ENCODE measurements at regions not wholly inside any gene's neighbourhood (a gene's known extent, or its start where the extent isn't known, plus 50 kb on each side); places are given as distances from the start of the nearest gene placed in this dataset.
"Not testable (repeated sequence)": the region's sequence is repeated elsewhere in the genome, so short reads cannot be mapped to it uniquely, and the experiment has no call there.

DNA sequence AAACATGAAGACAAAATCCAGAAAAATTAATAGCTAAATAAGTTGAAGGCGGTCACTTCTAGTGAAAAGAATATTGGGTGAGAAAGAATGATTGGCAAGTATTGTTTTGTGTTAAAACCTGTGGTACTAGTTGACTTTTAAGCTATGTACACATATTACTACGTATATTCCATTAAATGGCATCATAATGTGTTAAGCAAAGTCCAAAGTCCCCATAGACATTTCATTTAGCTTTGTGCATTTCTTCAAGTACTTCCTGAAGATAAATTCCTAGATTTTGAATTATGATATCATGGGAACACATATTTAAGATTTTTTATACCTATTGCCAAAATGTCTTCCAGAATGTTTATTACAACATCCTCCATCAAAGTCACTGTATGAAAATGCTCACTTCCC, 272.7 kb upstream of the IRAK1BP1 start:
- no peak for DNase-seq

DNA sequence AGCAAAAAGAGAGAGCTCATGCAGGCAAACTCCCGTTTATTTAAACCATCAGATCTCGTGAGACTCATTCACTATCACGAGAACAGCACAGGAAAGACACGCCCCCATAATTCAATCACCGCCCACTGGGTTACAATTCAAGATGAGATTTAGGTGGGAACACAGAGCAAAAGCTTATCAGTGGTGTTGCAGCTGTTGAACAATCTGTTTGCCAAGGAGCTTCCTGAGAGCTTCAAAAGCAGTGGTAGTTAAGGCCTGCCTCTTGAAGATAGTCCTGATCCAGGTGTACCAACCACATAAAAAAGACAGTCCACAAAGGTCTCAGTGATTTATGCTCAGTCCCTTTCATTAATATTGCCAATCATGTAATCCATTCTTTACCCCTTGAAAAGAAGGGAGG, 269.4 kb upstream of the IRAK1BP1 start:
- no peak for DNase-seq

DNA sequence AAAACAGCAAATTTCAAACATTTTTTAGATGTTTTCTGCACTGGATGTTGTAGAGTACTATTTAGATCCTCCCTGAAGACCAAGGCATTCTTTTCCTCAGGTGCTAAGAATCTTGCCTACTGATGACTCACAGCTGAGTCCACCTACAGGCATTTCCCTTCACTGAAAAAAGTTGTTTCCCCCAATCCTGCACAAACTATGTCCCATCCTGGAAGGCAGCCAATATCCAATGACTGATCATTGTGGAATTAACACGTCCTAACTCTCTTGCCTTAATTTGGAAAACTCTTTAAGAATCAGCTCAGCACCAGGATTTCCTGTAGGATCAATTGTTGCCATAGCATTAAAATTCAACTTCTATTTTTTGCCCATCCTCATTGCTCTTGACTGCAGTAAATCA, 268.4 kb upstream of the IRAK1BP1 start:
- no peak for DNase-seq

DNA sequence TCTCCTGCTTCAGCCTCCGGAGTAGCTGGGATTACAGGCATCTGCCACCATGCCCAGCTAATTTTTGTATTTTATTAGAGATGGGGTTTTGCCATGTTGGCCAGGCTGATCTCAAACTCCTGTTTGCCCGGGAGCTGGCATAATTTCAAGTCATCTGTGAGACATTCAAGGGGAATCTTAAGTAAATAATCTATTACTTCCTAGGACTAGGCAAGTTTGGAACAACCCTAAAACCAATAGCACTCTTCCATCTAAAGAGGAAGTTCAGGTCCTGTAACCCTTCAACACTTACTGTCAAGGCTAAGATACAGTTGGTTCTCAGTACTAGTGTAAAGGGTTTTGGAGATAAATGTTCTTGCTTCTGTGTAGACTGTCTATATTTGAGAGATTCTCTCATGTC, 267.8 kb upstream of the IRAK1BP1 start:
- DNase-seq = no peak

DNA sequence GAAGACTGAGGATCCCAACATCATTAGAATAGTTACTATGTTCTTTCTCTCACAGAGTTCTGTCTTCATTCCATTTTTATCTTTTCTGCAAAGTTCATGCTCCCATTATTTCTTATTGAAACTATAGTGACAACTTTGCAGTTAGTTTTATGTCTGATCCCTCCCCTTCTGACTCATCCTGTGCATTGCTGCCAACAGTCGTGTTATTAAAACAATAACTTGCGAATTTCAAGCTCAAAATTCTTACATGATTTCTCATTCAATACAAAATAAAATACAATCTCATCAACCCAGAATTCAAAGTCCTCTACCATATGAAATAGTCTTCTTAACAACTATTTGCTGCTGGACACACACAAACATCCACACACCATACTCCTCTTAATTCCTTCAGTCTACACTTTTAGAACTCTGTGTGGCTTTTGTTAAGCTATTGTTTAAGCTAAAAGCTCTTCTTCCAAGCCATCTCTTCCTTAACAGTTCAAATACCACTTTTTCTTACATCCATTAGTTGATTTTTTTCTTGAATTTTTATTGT, 261.4 kb upstream of the IRAK1BP1 start:
- no peak for DNase-seq

DNA sequence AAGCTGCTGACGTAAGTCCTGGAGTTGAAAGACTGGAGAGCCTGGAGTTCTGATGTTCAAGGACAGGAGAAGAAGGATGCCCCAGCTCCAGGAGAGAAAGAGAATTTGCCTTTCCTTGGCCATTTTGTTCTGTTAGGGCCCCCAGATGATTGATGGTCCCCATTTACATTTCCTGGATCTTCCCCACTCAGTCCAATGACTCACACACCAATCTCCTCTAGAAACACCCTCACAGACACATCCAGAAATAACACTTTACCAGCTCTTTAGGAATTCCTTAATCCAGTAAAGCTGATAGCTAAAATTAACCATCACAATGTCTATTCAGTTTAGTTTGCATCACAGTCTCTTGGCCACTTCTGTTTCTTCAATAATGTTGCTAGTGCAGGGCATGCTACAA, 260.2 kb upstream of the IRAK1BP1 start:
- no peak for DNase-seq

DNA sequence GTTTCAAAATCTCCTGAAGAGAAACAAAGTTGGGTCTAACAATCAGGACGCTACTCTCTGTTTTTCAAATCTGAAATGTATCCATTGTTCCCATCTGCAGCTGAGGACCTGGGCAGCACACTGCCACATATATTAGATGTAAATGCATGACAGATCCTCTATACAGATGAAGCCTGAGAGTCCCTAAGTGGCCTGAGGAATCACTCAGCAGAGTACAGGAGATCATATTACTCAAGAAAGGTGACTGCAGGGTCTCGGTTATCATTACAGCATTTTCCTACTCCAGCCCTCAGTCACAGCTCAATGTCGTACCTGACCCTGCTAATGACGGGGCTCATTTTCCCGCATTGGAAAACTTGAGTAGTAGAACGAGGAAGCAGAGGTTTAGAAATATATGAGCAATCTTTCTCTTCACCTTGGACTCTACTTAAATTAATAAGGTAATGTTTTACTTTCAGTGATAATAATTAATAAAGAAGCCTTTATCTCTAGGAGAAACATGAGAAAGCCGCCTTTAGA, 256.2 kb upstream of the IRAK1BP1 start:
- peak; percentile 26 for DNase-seq

DNA sequence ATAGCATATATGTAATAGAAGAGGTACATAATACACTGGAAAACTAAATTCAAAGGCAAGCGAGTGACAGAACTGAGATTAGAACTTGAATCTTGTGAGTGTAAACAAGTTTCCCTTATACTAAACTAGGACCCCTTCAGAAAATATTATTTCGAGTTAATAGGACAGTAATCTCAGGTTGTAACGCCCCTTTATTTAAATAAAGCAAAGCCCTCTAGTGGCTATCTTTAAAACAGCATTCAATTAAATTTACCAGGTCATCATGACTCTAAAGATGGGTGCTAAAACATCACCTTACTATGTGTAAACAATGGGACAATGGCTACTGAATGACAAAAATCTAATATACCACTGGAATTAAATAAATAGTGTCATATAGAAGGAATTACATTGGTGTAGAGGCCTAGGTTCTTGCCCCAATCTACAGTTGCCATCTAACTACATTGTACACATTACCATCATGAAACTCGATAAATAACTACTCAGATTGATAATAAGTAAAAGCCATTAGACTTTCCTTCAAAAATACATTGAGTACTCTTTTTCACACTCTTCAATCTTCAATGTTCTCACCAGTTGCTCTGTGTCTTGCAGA, 255.4 kb upstream of the IRAK1BP1 start:
- no peak for DNase-seq

DNA sequence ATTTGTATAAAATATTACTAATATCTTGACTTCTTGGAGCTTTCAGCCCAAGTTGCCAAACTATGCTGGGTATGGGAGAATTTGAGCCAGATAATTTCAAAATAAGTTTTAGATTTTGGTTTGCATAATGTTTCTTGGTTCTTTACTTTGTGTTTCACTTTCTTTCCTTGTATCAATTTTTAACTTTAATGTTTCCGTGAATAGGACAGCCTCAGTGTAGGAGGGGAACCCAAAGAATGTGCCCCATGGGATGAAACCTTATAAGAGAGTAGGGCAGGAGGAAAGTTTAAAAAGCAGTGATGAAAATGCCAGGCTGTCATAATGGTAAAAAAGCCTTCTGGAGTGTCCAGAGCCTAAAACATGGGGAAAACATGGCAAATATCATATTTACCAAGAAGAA, 252.4 kb upstream of the IRAK1BP1 start:
- no peak for DNase-seq

DNA sequence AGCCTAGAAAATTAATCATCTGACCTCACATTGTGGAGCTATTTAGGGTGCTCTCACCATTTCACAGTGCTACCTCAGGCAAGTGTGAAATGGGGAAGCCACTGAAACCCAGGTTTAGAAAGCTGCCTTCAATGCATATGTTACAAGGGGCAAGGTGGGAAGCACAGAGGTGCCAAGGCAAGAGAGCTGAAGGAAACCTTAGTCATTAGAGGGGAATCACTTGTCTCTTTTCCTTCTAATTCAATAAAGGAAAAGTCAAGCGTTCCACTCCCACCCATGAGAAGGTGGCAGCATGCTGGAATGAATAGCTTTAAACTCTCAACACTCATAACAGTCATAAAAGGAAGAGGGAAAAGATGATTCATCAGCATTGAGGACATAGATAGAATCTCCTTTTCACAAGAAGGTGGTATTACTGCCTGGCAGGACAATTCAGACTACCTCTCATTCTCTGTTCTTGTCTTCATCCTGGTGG, 251.9 kb upstream of the IRAK1BP1 start:
- no peak for DNase-seq

DNA sequence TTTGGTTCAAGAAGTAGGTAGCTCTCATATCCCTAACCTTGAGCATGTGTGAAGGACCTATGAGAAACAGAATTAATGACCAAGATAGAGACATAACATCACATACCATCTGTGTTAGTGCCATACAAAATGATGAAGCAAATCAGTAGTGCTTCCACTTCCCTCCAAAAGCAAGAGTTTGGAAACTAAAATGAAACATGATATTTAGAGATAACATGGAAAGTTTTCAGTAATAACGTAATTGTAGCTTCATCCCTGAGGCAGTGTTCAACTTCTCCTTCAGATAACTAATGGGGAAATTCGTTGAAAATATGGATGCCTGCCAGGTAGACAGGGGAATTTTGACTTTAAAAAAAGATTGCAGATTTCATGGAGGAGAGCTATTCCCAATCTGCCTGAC, 248.4 kb upstream of the IRAK1BP1 start:
- no peak for DNase-seq

DNA sequence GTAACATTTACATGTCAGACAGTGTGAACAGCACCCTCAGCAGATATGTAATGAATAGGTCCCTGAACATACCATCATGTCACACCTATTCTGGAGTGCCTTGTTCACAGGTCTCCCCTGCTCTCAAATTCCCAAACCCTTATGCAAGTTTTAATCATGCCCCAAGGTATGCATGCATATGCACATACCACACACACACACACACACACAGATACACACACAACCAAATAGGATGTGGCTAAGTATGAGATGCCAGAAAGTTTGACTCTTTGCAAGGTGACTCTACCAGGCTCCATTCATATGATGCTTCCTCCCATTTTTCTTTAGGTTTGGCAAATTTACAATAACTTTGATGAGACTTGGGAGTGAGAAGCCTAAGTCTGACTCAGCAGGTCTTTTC, 243.8 kb upstream of the IRAK1BP1 start:
- no peak for DNase-seq

DNA sequence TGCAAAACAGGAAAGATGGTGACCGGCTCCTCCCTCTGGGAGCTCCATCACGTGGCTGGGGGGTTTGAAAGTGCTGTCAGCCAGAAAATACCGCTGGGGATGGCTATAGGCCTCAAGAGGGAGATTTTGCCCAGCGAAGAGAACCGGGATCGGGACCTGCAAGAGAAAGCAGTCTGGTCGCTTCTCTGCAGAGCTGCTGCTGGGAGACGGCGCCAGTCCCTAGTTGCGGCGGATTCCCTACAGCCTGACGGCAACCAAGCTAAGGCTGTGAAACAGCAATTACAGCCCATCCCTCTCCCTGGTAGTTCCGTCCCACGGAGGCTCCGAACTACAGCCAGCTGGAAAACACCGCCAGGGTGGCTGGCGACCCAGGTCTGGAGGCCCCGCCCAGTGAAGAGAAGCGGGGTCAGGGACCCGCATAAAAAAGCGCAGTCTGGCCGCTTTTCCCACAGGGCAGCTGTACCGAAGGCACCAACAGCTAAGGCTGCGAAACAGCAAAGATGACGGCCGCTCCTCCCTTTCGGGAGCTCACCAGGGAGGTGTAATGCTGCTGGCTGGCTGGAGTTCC, 238.1 kb upstream of the IRAK1BP1 start:
- no peak for DNase-seq

DNA sequence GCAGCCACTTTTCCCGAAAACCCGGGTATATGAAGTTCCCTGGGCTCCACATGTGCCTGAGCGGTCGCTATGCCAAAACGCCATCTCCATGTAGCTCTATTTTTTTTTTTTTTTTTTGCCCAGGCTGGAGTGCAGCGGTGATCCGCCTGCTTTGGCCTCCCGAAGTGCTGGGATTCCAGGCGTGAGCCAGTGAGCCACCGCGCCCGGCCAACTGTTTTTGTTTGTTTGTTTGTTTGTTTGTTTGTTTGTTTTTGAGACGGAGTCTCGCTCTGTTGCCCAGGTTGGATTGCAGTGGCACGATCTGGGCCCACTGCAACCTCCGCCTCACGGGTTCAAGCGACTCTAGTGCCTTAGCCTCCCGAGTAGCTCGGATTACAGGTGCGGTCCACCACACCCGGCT, 237.5 kb upstream of the IRAK1BP1 start:
- DNase-seq = no peak

DNA sequence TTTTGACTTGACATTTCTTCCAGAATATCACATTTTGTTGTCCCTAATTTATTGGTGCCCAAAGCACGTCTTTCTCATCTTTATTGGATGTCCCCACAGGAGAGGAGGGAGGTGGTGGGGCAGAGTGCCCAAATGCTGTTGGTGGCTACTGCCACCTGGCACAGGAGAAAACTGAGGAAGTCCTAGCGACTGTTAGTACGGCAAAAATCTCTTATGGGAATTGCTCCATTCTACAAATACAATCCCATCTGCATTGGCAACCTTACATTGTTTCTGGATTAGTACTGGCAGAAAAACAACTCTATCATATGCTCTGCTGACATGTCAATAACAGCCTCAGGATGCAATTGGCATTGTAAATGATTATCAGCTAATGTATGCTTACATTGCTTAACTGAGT, 235.4 kb upstream of the IRAK1BP1 start:
- no peak for DNase-seq

DNA sequence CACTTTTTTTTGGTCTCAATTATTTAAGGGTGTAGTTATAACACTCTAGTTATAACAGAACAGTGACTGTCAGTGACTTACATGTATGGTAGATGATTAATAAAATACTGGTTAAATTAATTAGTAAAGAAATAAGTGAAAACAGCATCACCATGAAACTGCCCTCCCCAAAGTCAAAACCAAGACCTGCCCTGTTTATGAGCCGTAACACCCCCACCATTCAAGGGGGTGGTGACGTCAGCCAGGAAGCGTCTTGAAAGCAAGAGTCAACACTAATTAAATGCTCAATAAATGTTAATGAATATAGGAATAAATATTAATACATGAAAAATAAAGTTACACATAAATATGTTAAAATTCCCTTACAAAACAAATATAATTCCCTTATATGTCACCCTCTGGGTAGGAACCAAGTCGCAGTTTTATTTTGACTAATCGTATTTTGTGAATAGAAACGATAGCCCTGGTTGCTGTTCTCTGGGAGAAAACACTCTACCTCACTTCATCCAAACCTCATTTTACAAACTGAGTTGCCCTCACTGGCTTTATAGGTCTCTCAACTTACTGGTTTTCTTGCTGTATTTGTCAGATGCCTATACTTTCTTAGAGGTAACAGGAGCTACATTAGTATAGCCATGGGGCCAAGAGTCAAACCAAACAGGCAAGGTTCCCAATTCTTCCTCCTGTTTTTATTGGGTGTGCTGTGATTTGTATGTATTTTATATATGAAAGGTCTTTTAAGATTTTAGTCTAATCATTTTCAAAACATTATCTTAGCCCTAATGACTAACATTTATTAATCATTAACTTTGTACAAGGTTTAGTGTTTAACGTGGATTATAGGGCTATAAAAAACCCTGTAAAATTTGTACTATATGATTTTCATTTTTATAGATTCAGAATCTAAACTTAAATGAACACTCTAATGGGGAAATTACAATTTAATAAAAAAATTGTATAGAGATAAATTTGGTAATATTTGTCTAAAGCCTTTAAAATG, 227.9 kb upstream of the IRAK1BP1 start:
- no peak for DNase-seq

DNA sequence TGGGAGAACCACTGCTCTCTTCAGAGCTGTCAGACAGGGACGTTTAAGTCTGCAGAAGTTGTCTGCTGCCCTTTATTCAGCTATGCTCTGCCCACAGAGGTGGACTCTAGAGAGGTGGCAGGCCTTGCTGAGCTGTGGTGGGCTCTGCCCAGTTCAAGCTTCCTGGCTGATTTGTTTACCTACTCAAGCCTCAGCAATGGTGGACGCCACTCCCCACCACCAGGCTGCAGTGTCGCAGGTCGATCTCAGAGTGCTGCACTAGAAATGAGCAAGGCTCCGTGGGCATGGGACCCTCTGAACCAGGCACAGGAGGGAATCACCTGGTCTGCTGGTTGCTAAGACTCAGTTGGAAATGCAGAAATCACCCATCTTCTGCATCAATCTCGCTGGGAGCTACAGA, 223.4 kb upstream of the IRAK1BP1 start:
- DNase-seq = not testable (repeated sequence)

DNA sequence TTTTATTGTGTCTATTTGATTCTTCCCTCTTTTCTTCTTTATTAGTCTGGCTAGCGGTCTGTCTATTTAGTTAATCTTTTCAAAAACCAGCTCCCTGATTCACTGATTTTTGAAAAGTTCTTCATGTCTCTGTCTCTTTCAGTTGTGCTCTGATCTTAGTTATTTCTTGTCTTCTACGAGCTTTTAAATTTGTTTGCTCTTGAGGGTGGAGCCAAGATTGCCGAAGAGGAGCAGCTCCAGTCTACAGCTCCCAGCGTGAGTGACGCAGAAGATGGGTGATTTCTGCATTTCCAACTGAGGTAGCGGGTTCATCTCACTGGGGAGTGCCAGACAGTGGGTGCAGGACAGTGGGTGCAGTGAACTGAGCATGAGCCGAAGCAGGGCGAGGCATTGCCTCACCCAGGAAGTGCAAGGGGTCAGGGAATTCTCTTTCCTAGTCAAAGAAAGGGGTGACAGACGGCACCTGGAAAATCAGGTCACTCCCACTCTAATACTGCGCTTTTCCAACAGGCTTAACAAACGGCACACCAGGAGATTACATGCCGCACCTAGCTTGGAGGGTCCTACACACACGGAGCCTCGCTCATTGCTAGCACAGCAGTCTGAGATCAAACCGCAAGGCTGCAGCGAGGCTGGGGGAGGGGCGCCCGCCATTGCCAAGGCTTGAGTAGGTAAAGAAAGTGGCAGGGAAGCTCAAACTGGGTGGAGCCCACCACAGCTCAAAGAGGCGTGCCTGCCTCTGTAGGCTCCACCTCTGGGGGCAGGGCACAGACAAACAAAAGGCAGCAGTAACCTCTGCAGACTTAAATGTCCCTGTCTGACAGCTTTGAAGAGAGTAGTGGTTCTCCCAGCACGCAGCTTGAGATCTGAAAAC, 220.6 kb upstream of the IRAK1BP1 start:
- DNase-seq = not testable (repeated sequence)

DNA sequence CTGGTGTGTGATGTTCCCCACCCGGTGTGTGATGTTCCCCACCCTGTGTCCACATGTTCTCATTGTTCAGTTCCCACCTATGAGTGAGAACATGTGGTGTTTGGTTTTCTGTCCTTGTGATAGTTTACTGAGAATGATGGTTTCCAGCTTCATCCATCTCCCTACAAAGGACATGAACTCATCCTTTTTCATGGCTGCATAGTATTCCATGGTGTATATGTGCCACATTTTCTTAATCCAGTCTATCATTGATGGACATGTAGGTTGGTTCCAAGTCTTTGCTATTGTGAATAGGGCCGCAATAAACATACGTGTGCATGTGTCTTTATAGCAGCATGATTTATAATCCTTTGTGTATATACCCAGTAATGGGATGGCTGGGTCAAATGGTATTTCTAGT, 201.5 kb upstream of the IRAK1BP1 start:
- DNase-seq = not testable (repeated sequence)

DNA sequence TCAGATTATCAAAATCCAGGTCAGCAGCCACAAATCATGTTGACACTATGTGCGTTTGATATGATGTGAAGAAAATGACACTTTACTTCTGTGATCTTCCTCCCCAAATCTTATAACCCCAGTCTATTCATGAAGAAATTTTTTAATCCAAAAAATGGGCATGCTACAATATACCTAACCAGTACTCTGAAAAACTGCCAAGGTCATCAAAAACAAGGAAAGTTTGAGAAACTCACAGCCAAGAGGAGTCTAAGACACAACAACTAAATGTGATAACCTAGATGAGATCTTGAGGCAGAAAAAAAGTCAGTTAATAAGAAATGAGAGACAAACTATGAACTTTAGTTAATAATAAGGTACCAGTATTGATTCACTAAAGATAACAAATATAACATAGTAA, 200.6 kb upstream of the IRAK1BP1 start:
- DNase-seq = no peak

DNA sequence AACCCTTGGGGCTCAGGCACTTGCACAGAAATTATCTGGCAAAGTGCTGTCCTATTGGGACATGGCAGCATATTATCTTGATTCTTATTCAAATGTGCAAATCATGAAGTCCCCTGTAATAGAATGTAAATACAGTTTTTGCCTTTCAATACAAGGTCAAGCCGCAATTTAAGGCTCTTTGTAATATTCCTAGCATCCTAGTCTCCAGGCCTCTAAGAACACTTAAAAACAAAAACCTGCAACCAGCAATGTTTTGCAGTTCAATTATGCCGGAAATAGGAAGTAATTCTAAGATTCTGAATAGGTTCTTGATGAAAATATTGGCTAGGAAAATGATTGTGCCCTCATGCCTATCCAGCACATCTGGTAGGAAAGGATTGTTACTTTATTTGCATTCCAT, 197.2 kb upstream of the IRAK1BP1 start:
- DNase-seq = no peak

DNA sequence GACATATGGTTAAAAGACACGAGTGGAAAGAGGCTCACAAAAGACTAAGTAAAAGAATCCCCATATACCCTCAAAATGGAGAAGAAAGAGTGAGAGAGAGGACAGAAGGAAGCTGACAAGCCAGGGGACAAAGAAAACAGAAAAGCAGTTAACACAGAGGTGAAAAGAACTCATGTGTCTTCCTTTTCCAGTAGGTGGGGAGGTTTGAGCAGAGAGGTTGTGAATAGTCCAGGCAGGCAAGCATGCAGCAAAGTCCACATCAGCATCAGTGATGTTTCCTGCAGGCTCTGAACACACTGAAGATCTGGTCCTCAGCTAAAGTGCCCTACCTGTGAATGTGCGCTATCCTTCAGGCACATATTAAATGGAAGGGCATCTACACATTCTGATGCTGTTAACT, 196.5 kb upstream of the IRAK1BP1 start:
- no peak for DNase-seq

All from NCI-H748 treated with DMSO at 0.1 percent for 48 hours (cell line).